ENCODE measurements at regions not wholly inside any gene's neighbourhood (a gene's known extent, or its start where the extent isn't known, plus 50 kb on each side); places are given as distances from the start of the nearest gene placed in this dataset.

GRCh38 chr13:54110597-54110996, 1082.0 kb downstream of the OLFM4 start:
- TF ChIP-seq CTCF (IDR thresholded peaks at IDR 0.05; ENCODE audit: poor library complexity): no peak
- no peak for TF ChIP-seq EZH2 (IDR thresholded peaks at IDR 0.05; ENCODE audit: borderline replicate concordance)

Measured in hepatocyte (in vitro differentiated cells).